Stimulated activated CD4-positive, alpha-beta T cell treated with anti-CD3 and anti-CD28 coated beads, Interleukin-12 subunit alpha, Interleukin-12 subunit beta, amount 100 ng/mL, for 24 hours (primary cell): ENCODE measurements at regions not wholly inside any gene's neighbourhood (a gene's known extent, or its start where the extent isn't known, plus 50 kb on each side); places are given as distances from the start of the nearest gene placed in this dataset.

Experiments used
- DNase-seq, 2 experiments: peaks; one replicate each; pipeline ENCODE4 v3.0.0-alpha.2; 2020; ENCODE audit warnings: low read depth in 2 of 2

DNA sequence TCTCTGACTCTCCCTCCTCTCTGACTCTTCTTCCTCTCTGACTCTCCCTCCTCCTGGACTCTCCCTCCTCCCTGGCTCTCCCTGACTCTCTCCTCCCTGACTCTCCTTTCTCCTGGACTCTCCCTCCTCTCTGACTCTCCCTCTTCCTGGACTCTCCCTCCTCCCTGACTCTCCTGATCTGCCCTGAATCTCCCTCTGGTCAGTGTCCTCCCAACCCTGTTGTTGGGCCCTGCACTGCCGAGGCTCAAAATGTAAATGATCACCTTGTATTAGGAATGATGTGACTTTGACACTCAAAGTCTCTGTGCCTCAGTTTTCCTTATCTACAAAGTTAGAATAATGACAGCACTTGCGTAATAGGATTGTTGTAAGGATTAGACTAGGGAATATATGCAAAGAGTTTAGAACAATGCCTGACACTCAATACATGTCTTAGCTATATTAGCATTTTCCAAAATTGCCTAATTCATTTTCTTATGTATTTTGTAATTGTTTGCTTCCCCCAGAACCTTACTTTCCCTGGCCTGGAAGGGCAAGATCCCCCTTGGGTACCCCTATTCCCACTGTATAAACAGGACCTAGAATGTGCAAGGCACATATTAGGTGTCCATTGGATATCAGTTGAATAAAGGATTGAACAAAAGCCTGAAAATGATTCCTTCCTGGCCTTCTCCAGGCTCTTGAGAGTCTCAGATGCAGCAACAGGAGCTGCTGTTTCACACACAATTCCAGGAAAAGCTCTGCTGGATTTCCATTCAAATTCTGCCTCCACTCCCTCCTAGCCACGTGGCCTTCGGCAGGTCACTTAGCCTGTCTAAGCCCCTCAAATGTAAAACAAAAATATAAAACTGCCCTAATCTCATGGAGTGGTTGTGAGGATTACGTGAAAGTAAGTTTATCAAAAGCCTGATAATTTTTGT is 170.1 kb downstream of the INHBB start:
- no peak for DNase-seq

DNA sequence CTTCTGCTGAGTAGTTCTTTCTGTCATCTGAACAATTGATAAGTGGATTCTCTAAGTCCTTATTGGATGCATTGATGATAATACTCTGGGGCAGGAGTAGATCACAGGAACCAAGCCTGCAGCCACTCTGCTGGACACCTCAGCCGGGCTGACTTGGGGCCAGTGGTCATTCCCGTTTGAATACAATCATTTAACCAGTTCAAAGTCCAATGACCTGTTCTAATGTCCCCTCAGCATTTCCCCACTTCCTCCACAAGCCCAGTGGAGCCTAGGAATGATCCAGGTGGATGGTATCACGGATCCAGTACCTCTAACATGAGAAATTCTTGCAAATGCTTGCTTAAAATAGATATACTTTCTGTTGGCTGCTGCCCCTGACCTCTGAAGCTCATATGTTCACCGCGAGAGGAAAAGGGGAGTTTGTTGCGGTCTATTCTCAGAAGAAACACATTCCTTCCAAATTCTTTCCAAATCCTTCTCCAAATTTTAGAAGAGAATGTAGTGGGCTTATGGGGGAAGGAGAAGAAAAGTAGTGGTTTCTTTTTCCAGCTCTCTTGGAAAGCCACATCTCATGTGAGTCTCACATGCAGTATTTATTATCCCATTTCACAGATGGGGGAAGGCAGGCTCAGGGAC is 170.9 kb downstream of the INHBB start:
- no peak for DNase-seq

DNA sequence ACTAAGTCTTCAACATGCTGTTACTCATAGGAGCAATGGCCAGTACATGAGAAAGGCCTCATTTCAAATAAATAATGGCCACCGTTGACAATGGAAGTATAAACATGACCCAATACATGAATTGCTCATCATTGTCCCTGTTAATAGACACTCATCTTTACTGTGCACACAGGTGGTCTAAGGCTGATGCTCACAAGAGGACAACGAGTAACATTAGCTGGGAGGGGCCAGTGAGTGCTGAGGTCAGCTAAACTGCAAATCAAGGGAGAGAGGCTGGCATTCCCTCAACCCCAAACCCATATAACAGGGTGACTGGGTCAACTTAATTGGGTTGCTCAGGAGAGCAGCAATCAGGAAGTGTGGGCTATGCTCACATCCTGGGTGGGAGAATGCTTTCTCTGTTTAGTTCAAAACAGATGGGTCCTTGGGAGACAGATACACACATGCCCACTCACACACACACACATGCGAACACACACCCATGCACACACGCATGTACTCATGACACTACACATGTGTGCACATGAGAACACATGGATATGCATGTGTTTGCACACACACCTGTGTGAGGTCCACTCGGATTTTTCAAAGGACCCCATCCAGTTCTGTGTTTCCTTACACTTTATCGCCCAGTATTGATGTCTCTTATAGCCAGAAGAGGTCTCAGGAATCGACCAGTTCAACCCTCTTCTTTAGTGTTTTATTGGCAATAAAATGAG is 172.0 kb downstream of the INHBB start:
- DNase-seq: no peak

DNA sequence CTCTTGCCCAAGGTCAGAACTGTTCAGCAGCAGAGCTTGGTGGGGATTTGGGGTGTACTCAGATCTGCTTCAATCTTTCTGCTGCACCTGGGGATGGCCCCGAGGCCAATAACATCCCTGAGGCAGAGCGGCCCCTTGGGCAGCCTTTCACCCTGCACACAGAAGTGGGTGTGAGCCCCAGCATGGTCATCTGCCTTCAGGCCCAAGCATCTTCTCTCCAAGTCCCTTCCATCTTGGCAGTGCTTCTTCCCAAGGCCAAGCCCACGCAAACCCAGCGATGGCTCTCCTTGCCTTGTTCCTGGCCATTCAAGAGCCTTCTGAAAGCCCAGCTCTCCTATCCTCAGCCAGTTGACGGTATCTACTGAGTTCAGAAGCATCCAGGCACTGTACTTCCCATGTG is 172.9 kb downstream of the INHBB start:
- no peak for DNase-seq

DNA sequence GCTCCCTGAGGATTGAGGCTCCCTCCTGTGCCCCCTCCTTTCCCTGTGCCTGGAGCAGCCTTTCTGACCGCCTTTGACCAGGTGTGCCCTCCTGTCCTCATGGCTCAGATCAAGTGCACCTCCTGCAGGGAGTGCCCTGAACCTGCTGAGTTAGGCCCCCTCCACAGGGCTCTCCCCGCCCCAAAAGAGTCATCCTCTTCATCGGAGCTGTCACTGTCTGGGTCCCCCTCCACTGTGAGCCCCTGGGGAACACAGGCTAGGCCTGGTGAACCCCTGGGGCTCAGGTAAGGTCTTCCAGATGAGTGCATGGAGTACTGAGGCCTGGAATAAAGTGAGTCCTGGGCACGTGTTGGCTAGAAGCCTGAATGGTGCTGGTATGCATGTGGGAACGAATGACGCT is 173.5 kb downstream of the INHBB start:
- no peak for DNase-seq

DNA sequence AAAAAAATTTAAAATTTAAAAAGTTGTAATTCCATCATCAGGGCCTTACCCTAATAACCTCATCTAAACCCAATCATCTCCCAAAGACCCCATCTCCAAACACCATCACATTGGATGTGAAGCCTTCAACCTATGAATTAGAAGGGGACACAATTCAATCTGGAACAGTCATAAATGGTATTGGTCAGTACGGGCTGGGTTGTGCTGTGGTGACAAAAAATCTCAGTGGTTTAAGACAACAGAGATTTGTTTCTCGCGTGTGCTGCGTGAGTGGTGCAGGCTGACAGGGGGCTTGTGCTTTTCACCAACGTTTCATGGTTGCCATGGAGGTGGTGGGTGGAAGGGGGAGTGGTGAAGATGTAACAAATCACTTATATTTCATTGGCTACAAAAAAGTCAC is 174.5 kb downstream of the INHBB start:
- DNase-seq: no peak

DNA sequence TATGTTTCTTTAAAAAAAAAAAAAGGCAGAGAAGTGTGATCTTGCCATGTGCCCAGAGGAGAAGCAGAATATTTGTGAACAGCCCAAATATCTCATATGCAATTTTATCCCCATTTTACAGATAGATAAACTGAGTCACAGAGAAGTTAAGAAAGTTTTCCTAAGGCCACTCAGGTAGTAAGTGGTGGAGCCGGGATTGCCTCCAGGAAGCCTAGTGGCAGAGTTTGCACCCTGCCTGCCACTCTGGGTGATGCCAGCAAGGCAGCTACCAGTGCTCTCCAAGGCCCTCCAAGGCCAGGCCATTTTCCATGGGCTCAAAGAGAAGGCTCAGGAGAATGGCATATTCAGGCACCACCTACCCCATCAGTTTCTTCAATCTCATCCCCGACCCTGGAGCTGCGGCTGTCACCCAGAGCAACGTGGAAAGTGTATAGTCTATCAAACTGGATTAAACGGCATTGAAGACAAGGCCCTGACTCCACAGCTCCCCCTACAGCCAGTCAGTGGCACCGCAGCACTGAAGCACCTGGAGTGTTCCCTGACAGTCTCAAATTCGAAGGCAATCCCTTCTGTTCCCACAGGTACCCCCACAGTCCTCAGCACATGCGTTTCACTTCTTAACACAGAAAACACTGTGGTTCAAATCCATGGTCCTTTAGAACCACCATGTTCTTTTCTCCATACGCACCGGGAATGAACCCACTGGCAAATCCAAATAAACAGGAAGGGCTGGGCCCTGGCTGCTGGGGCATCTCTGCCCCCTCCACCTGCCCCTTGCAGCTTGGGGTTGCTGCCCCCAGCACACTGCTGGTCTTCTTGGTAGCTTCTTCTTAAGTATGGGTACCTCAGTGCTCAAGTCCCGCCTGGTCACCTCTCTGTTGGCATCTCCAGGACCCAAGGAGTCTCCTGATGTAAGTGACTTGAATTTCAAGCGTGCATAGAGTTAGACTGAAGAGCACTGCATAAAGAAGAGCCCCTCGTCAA is 175.3 kb downstream of the INHBB start:
- peak in 1 of 2 experiments; percentile 17 for DNase-seq

DNA sequence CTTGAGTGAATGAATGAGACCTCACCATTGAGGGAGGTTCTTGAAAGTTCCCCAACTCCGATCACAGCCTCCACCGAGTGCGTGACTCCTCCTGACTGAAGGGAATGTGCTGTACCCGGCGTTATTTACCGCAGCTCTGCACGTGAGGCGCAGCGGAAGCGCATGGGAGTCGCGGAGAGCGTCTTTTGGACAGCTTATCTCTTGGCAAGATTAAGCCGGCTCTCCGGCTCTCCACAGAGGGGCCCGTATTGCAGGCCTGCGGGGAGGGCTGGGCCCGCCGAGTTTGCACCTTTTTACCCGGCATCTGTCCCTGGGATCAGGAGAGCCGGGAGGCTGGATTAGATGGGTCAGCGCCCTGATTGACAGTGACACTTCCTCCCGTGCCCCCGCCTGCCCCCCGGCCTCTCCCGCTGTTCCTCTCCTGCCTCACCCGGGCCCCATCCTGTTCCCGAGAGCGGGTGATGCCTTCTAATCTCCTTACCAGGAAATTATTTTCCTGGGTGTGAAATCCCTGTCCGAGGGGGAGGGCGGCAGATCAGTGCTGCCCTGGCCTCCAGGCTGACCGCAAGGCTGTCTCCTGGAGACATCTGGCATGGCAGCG is 176.3 kb downstream of the INHBB start:
- no peak for DNase-seq

DNA sequence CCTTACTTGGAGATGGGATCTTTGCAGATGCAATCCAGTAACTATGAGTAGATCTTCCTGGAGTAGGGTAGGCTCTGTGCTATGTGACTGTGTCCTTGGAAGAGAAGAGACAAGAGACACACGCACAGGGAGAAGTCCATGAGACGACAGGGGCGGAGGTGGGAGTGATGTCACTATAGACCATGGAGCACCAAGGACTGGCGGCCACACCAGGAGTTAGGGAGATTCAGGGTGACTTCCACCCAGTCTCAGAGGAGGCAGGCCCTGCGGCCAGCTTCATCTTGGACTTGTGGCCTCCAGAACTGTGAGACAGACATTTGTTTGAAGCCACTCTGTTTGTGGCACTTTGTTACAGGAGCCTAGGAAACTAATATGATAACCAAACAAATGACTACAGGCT is 177.8 kb downstream of the INHBB start:
- no peak for DNase-seq

DNA sequence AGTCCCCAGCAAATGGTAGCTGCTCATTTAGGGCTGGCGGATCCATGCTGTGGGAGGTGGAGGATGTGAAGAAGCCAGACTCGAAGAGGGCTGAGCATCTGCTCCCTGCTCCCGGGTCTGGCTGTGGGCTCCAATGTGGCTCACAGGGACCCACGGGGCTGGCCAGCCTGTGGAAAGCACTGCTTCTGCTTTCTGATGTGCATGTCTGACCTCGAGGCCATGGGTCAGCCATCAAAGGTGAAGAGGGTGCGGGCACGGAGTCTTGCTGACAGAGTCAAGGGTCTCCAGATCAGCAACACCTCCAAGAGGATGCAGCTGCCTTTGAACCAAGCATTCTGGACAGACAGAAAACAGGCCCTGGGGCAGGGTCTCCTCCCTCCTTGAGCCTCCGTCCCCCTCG is 178.2 kb downstream of the INHBB start:
- no peak for DNase-seq

DNA sequence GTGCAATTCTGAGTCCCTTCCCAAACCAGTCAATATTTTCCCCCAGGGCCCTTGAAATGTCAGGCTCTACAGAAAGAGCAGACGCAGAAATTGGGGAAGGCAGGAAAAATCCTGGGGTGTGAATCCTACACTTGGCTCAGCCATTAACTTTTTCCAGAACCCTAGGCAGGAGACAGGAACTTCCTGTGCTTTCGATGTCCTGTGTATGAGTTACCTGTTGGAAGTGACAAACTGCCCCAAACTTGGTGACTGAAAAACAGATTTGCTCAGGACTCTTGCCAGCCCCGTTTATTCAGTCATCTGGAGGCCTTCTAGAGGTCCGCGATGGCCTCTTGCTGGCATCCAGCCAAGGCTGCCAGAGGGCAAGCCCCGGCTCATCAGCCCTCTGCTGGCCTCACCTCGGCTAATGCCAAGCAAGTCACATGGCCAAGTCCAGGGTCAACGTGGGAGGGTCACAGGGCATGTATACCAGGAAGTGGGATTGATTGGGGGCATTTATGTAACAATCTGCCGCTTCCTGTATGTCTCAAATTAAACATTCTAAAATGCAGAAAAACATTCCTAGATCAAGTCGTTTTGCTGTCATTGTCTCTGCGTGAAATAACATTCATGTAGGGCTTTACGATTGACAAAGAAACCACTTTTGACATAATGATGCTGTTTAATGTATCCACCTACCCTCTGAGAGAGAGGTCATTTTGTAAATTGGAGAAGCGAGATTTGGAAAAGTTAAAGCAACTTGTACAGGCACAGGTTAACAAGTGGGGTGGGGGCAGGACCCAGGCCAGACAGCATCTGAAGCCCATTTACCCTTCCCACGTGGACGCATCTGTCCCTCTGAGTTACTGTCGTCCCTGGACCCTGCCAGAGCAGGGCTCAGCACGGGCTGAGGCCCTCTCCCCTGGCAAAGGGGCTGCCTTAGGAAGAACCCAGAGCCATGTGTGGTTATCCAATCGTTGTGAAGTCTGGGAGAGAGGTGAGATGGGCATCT is 179.4 kb downstream of the INHBB start:
- no peak for DNase-seq

DNA sequence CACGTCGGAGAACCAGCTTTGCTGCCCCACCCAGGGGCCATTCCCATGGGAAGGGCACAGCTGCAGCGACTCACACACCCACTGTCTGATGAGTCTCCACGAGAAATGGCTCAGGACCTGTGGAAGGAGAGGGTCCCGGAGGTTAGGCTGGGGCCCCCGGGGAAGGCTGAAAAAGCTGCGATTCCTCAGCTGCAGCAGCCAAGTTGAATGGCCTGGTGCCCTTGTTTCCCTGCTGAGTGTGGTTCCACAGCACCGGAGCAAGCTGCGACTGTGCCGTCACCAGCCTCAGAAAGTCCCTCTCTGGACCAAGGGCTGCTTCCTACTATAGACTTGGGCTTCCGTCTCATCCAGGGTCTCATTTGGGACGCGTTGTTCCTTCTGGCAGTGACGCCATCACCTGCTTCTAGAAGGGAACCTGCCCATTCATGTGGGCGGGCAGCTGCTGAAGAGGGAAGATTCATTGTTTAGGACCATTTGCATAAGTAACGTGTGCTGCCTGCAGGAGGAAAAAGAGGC is 180.2 kb downstream of the INHBB start:
- no peak for DNase-seq

DNA sequence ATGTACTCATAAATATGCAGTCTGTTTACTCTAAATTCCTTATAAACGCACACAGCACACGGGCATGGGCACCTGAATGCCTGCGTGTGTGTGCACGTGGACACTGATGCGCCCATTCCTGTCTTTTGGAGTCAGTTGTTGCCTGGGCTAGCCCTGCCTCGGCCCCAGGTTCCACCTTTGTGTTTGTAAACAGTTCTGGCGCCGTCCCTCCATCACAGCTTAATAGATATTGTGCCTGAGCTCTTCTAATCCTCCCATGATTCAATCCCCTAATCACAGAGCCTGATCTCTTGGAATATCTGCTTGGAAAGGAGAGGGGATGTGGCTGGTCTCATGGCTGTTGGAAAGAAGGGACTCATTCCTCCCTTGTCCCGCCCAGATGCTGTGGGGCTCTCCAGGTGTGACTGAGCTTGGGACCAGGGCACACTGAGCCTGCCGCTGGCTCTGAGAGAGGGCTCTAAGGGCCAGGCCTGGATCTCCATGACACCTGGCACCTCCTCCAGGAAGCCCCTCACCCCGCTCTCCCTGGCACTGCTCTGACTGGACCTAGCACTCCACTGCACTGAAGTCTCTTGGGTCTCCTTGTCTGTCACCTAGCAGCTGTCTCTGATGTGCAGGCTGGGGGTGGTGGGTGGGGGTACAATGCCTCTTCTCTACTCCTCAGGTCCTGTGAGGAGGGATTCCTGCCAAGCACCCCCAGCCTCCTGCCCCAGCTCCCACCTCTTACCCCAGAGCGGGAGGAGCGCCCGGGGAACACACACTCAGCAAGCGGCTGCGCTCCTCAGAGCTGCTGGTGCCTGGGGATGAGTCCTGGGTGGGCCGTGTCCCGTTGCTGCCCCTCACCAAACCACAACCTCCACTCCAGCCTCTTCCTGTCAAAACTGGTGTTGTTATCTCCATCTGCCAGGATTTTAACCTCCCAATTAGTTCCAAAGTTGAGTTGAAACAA is 181.3 kb downstream of the INHBB start:
- no peak for DNase-seq

DNA sequence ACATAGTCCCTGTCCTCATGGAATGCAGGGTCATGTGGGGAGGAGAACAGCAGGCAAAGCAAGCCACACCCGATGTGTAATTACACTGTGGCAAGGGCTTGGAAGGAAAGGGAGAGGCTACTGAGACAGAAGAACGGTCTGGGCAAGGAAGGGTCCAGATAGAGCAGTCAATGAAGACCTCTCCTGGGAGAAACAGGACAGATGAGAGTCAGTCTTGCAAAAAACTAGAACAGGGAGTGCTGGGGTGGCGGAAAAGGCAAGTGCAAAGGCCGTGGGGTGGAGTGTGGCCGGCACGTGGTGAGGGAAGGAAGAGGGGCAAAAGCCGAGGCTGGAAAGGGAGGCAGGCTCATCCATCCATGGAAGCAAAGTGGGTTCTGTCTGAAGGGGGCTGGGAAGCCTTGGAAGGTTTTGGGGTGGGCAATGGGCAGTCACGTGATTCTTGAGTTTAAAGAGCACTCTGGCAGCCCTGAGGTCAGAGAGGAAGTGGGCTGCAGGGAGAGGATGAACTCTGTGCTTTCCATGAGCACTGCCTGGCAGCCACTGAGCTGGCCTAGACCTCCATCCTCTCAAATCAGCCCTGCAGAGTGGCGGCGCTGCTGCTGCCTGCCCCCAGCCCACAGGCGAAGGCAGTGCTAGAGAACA is 182.2 kb downstream of the INHBB start:
- DNase-seq: no peak

DNA sequence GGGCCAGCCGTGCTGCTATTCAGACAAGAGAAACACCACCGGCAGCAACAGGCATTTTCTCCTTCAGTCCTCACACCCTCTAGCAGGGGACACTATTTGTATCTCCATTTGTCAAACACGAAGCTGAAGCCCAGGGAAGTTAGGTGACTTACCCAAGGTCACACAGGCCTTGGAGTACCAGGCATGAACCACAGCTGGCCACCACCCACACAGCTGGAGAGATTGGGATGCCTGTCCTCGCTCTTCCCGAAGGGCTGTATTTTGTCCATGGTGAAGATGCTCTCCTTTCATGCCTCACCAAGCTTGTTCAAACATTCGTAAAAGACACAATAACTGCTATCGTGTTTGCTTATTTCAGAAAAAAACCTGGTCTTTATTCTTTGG is 182.7 kb downstream of the INHBB start:
- no peak for DNase-seq

DNA sequence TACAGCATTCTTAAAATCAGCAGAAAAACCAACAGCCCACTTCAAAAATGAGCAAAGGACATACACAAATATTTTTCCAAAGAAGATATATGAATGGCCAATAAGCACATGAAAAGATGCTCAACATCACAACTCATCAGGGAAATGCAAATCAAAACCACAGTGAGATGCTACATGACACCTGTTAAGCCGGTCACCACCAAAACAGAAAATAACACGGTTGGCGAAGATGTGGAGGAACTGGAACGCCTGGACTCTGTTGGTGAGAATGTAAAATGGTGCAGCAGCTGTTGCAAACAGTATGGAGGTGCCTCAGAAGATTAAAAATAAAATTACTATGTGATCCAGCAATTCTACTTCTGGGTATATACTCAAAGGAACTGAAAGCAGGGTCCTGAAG is 184.8 kb downstream of the INHBB start:
- DNase-seq: no peak

DNA sequence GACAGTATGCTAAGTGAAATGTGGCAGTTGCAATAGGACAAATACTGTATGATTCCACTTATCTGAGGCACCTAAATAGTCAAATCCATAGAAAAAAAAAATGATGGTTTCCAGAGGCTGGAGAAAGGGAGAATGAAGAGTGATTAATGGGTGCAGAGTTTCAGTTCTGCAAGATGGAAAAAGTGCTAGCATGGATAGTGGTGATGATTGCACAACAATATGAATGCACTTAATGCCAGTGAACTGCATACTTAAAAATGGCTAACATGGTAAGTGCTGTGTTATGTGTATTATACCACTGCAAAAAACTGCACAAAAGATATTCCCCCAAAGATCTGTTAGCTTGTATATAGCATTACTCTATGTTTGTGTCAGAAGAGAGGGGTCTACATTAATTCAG is 185.4 kb downstream of the INHBB start:
- no peak for DNase-seq
